Sigmoid colon (tissue), 6 donors: ENCODE measurements at regions not wholly inside any gene's neighbourhood (a gene's known extent, or its start where the extent isn't known, plus 50 kb on each side); places are given as distances from the start of the nearest gene placed in this dataset.

Source experiments
- DNase-seq: peaks from one replicate; pipeline ENCODE4 v3.0.0-alpha.2; 2019
- H3K27ac ChIP-seq, 4 donors: fragments of 200-600 bp; sonication (generic); one replicate each; pipeline ENCODE4 v1.5.1; 2016 to 2019; ENCODE audit warnings: mild to moderate bottlenecking in 1 of 4
- H3K27me3 ChIP-seq, 3 donors: fragments of 200-600 bp; sonication (generic); one replicate each; pipeline ENCODE4 v1.5.1; 2019; ENCODE audit warnings: mild to moderate bottlenecking in 1 of 3
- H3K36me3 ChIP-seq, 4 donors: fragments of 200-600 bp; sonication (generic); one replicate each; pipeline ENCODE4 v1.5.1; 2016 to 2019
- H3K4me1 ChIP-seq, 4 donors: fragments of 200-600 bp; sonication (generic); one replicate each; pipeline ENCODE4 v1.5.1; 2017 to 2019
- H3K4me3 ChIP-seq, 4 donors: fragments of 200-600 bp; sonication (generic); one replicate each; pipeline ENCODE4 v1.5.1; 2017 to 2019; ENCODE audit warnings: mild to moderate bottlenecking in 2 of 4, moderate library complexity in 1 of 4
- H3K9me3 ChIP-seq, 4 donors: fragments of 200-600 bp in 3 of 4; sonication (generic) in 3 of 4; one replicate each; pipeline versions ENCODE4 v1.5.1 to v1.6.1; 2013 to 2019
- EP300 ChIP-seq, 4 donors: sonication (generic); formaldehyde crosslinking; IDR thresholded peaks; one replicate each; pipeline ENCODE4 v1.6.1; 2017; ENCODE audit warnings: antibody characterized with exemption in 4 of 4
- POLR2A ChIP-seq, 2 donors: fragments of 450-650 bp; IDR thresholded peaks; one replicate each; pipeline ENCODE4 v1.6.1; 2016; ENCODE audit warnings: antibody characterized with exemption in 2 of 2, mild to moderate bottlenecking in 2 of 2, moderate library complexity in 2 of 2
- POLR2AphosphoS5 ChIP-seq, 4 donors: sonication (generic); formaldehyde crosslinking; IDR thresholded peaks; one replicate each; pipeline ENCODE4 v1.6.1; 2017; ENCODE audit warnings: antibody characterized with exemption in 4 of 4
- WGBS, 2 donors: extraction: QIAGEN DNeasy Blood & Tissue Kit; methylation state at CpG; one replicate each; pipeline ENCODE4 v1.1.7; 2013; 5-methylcytosine and 5-hydroxymethylcytosine counted together
- intact Hi-C: fragments of 100-400 bp; cut with DNase I; formaldehyde crosslinking; loops from one replicate; pipeline ENCODE4 v1.15.1; 2023
- TF ChIP-seq, protein P1 (sequence below), 4 experiments: fragments of 450-650 bp in 3 of 4; fragments of 200-600 bp in 1 of 4; IDR thresholded peaks; one replicate each; pipeline ENCODE4 v1.5.1; 2016 to 2019; ENCODE audit warnings: antibody characterized with exemption in 4 of 4, mild to moderate bottlenecking in 3 of 4, moderate library complexity in 2 of 4
- donor health status: healthy with polysubstance abuse.
- donor health status: healthy.

DNA sequence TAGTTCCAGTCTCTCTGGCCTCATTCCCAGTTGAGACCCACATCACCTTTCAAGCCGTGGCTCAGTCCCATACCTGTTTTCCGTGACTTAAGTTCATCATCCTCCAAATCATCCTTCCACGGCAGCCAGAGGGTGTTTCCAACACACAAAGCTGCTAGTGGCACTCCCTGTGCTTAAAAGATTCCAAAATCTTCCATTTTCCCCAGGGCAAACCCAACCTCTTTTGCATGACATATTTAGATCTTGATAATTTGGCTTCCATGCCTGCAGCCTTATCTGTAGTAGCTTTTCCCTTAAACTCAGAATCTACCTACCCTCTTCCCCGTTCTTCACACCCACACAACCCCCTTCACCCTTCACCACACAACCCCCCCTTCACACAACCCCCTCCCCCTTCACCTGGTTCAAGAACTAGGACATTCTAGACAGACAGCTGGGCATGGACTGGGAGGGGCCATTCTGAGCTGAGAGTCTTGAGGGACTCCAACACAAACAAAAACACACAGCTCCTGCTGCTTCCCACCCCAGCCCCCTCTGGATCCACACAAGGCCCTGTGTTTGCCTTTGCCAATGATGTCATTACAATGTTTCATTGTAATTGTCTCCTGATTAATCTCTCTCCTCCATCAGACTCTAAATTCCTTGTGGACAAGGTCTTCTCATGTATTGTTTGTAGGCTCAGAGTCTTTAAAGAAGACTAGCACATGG is 268.2 kb downstream of the SH3GL2 start:
- no peaks in the 10 kb centered on the region for H3K36me3 ChIP-seq
- TF ChIP-seq EP300 (IDR thresholded peaks at IDR 0.05) (no peak), POLR2AphosphoS5 (IDR thresholded peaks at IDR 0.05) (no peak), POLR2A (IDR thresholded peaks at IDR 0.05) (no peak)
- TF ChIP-seq, protein P1, sequence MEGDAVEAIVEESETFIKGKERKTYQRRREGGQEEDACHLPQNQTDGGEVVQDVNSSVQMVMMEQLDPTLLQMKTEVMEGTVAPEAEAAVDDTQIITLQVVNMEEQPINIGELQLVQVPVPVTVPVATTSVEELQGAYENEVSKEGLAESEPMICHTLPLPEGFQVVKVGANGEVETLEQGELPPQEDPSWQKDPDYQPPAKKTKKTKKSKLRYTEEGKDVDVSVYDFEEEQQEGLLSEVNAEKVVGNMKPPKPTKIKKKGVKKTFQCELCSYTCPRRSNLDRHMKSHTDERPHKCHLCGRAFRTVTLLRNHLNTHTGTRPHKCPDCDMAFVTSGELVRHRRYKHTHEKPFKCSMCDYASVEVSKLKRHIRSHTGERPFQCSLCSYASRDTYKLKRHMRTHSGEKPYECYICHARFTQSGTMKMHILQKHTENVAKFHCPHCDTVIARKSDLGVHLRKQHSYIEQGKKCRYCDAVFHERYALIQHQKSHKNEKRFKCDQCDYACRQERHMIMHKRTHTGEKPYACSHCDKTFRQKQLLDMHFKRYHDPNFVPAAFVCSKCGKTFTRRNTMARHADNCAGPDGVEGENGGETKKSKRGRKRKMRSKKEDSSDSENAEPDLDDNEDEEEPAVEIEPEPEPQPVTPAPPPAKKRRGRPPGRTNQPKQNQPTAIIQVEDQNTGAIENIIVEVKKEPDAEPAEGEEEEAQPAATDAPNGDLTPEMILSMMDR (IDR thresholded peaks at IDR 0.05), result no peak
- no peak overlapping the region for H3K27ac ChIP-seq
- H3K27me3 ChIP-seq, result no peaks in the 10 kb centered on the region
- intact Hi-C loops, result no loop called here
- WGBS, 2 donors, result 87 to 93% methylated on average over 4 of the region's 4 CpGs
- H3K4me1 ChIP-seq, result no peaks in the 10 kb centered on the region
- H3K4me3 ChIP-seq, result no peak overlapping the region
- no peak for DNase-seq
- H3K9me3 ChIP-seq, result no peaks in the 10 kb centered on the region

DNA sequence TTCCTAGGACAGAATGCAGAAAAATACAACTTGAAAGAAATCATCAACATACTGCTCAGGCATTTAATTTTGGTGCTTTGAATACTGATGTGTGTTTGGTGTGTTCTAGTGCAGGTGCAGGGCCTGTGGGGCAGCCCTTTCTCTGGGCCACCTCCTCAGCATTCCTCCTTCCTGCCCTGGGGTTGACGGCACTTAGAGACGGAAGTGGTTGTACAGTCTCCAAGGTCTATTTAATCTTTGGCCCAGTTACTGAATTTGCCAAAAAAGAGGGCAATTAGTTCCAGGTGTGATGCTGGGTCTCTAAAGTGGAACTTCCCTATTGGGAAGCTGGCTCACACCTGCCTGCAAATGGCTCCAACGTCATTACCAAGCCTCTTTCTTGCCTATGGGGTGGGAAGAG is 269.0 kb downstream of the SH3GL2 start:
- H3K9me3 ChIP-seq, result no peaks in the 10 kb centered on the region
- TF ChIP-seq, protein P1 (IDR thresholded peaks at IDR 0.05), result no peak
- TF ChIP-seq POLR2A (IDR thresholded peaks at IDR 0.05), result no peak
- no peaks in the 10 kb centered on the region for H3K4me1 ChIP-seq
- H3K36me3 ChIP-seq, result no peaks in the 10 kb centered on the region
- no peak overlapping the region for H3K4me3 ChIP-seq
- intact Hi-C loops, result no loop called here
- no peaks in the 10 kb centered on the region for H3K27me3 ChIP-seq
- no peak overlapping the region for H3K27ac ChIP-seq
- 17 to 65% methylated on average over 3 of the region's 3 CpGs for WGBS, 2 donors
- no peak for DNase-seq

- TF ChIP-seq, protein P1 (IDR thresholded peaks at IDR 0.05), result no peak
- no peak for TF ChIP-seq POLR2AphosphoS5 (IDR thresholded peaks at IDR 0.05)
- no peak for TF ChIP-seq EP300 (IDR thresholded peaks at IDR 0.05)
- no peak for TF ChIP-seq POLR2A (IDR thresholded peaks at IDR 0.05)
- 57 to 84% methylated on average over 2 of the region's 2 CpGs for WGBS, 2 donors
- no peak overlapping the region for H3K4me3 ChIP-seq
These were observed 273.2 kb downstream of the SH3GL2 start for GRCh38 chr9:17852108-17852507.

DNA sequence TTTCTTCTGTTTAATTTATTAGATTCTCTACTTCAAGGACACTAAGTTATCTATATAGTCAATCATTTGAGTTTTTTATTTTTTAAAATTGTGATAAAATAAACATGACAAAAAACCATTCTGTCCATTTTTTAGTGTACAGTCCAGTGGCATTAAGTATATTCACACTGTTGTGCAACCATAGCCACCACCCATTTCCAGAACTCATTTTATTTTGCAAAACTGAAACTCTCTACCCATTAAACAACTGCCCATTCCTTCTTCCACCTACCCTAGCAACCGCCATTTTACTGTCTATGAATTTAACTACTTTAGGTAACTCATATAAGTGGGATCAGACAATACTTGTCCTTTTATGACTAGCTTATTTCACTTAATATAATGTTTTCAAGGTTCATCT is 275.6 kb downstream of the SH3GL2 start:
- Histone ChIP-seq H3K27me3 (no peaks in the 10 kb centered on the region), H3K27ac (no peak overlapping the region), H3K4me3 (no peak overlapping the region), H3K9me3 (no peaks in the 10 kb centered on the region), H3K4me1 (no peaks in the 10 kb centered on the region), H3K36me3 (no peaks in the 10 kb centered on the region)
- 91% methylated on average over 1 of the region's 1 CpG for WGBS, 2 donors
- DNase-seq, result no peak
- intact Hi-C loops, result no loop called here
- TF ChIP-seq POLR2AphosphoS5 (IDR thresholded peaks at IDR 0.05), result no peak
- no peak for TF ChIP-seq EP300 (IDR thresholded peaks at IDR 0.05)
- TF ChIP-seq, protein P1 (IDR thresholded peaks at IDR 0.05), result no peak
- no peak for TF ChIP-seq POLR2A (IDR thresholded peaks at IDR 0.05)

More at GRCh38 chr9:17852108-17852507, 273.2 kb downstream of the SH3GL2 start:
- Histone ChIP-seq H3K27ac (no peak overlapping the region), H3K36me3 (no peaks in the 10 kb centered on the region), H3K27me3 (no peaks in the 10 kb centered on the region), H3K9me3 (no peaks in the 10 kb centered on the region), H3K4me1 (no peaks in the 10 kb centered on the region)
- DNase-seq, result no peak
- intact Hi-C loops, result no loop called here

GRCh38 chr9:17856995-17857394 is 278.1 kb downstream of the SH3GL2 start:
- H3K36me3 ChIP-seq, result no peaks in the 10 kb centered on the region
- H3K27me3 ChIP-seq, result no peaks in the 10 kb centered on the region
- H3K4me1 ChIP-seq, result no peaks in the 10 kb centered on the region
- H3K27ac ChIP-seq, result no peak overlapping the region
- no peak for DNase-seq
- no peaks in the 10 kb centered on the region for H3K9me3 ChIP-seq
- 95 to 96% methylated on average over 3 of the region's 3 CpGs for WGBS, 2 donors
- intact Hi-C loops, result no loop called here
- no peak for TF ChIP-seq EP300 (IDR thresholded peaks at IDR 0.05)
- TF ChIP-seq, protein P1 (IDR thresholded peaks at IDR 0.05), result no peak
- TF ChIP-seq POLR2A (IDR thresholded peaks at IDR 0.05), result no peak
- TF ChIP-seq POLR2AphosphoS5 (IDR thresholded peaks at IDR 0.05), result no peak
- H3K4me3 ChIP-seq, result no peak overlapping the region
